ENCODE measurements at regions not wholly inside any gene's neighbourhood (a gene's known extent, or its start where the extent isn't known, plus 50 kb on each side); places are given as distances from the start of the nearest gene placed in this dataset.

GRCh38 chr10:33546031-33546430, 211.6 kb upstream of the NRP1 start:
- Histone ChIP-seq H3K27me3 (ENCODE audit: control insufficient read depth, insufficient read depth, low read length) (peaks cover 3% of the 10 kb centered on the region), H3K4me1 (ENCODE audit: control insufficient read depth, insufficient read depth, low read length) (no peaks in the 10 kb centered on the region), H3K36me3 (ENCODE audit: control insufficient read depth, insufficient read depth, low read length) (no peaks in the 10 kb centered on the region), H3K9ac (ENCODE audit: low read length) (no peak overlapping the region), H3K4me3 (ENCODE audit: low read length) (no peak overlapping the region), H3K9me3 (ENCODE audit: control insufficient read depth, low read length) (no peaks in the 10 kb centered on the region)

- H3K36me3 ChIP-seq (ENCODE audit: control insufficient read depth, insufficient read depth, low read length): no peaks in the 10 kb centered on the region
- no peaks in the 10 kb centered on the region for H3K9me3 ChIP-seq (ENCODE audit: control insufficient read depth, low read length)
- H3K9ac ChIP-seq (ENCODE audit: low read length): no peak overlapping the region
- no peaks in the 10 kb centered on the region for H3K4me1 ChIP-seq (ENCODE audit: control insufficient read depth, insufficient read depth, low read length)
- peaks cover 3% of the 10 kb centered on the region for H3K27me3 ChIP-seq (ENCODE audit: control insufficient read depth, insufficient read depth, low read length)
- H3K4me3 ChIP-seq (ENCODE audit: low read length): no peak overlapping the region
These were observed 208.5 kb upstream of the NRP1 start for GRCh38 chr10:33542752-33543505.

- no peaks in the 10 kb centered on the region for H3K36me3 ChIP-seq (ENCODE audit: control insufficient read depth, insufficient read depth, low read length)
- no peaks in the 10 kb centered on the region for H3K9me3 ChIP-seq (ENCODE audit: control insufficient read depth, low read length)
- H3K9ac ChIP-seq (ENCODE audit: low read length): no peak overlapping the region
- no peaks in the 10 kb centered on the region for H3K4me1 ChIP-seq (ENCODE audit: control insufficient read depth, insufficient read depth, low read length)
- H3K27me3 ChIP-seq (ENCODE audit: control insufficient read depth, insufficient read depth, low read length): peaks cover 3% of the 10 kb centered on the region
- no peak overlapping the region for H3K4me3 ChIP-seq (ENCODE audit: low read length)
These were observed 204.6 kb upstream of the NRP1 start for GRCh38 chr10:33539116-33539515.

DNA sequence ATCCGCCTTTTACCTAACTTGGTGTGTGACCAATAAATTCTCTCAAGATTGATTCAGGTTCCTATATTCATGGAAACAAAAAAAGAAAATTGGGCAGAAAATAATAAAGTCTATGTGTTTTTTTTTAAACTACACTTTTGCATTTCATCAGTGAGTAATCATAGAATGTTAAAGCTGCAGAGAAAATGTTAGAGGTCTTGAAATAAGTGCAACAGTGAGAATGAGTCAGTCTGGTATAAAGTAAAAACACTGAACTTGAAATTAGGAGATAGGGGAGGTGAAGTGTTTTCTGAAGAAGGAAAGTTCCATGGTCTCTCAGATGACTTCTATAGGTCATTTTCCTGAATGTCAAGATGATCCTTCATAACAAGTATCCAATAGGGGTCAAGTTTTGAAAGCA, 202.6 kb upstream of the NRP1 start:
- Histone ChIP-seq H3K4me3 (ENCODE audit: low read length) (no peak overlapping the region), H3K9me3 (ENCODE audit: control insufficient read depth, low read length) (no peaks in the 10 kb centered on the region), H3K36me3 (ENCODE audit: control insufficient read depth, insufficient read depth, low read length) (no peaks in the 10 kb centered on the region), H3K9ac (ENCODE audit: low read length) (no peak overlapping the region), H3K27me3 (ENCODE audit: control insufficient read depth, insufficient read depth, low read length) (peaks cover 3% of the 10 kb centered on the region), H3K4me1 (ENCODE audit: control insufficient read depth, insufficient read depth, low read length) (no peaks in the 10 kb centered on the region)

- Histone ChIP-seq H3K9me3 (ENCODE audit: control insufficient read depth, low read length) (no peaks in the 10 kb centered on the region), H3K9ac (ENCODE audit: low read length) (no peak overlapping the region), H3K27me3 (ENCODE audit: control insufficient read depth, insufficient read depth, low read length) (no peaks in the 10 kb centered on the region)
These were observed 202.0 kb upstream of the NRP1 start for GRCh38 chr10:33536508-33536907.

DNA sequence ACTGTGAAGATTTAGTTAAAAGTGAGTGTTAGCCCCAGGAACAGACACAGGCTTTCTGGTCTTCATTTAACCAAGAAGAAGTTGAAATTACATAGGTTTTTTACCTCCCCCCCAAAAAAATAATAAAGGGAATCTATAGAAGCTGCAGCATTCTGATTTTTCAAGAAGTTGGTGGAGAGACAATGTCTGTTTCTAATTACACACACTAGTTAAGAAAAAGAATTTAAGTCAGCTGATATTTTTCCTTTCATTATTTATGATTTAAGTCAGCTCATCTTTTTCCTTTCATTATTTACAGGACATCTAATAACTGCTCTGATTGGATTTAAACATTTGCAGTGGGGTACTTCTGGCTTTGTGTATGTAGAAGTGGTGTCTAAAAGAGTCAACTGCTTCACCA, 201.4 kb upstream of the NRP1 start:
- no peaks in the 10 kb centered on the region for H3K9me3 ChIP-seq (ENCODE audit: control insufficient read depth, low read length)
- H3K36me3 ChIP-seq (ENCODE audit: control insufficient read depth, insufficient read depth, low read length): no peaks in the 10 kb centered on the region
- H3K27me3 ChIP-seq (ENCODE audit: control insufficient read depth, insufficient read depth, low read length): no peaks in the 10 kb centered on the region
- no peak overlapping the region for H3K9ac ChIP-seq (ENCODE audit: low read length)
- H3K4me1 ChIP-seq (ENCODE audit: control insufficient read depth, insufficient read depth, low read length): no peaks in the 10 kb centered on the region
- H3K4me3 ChIP-seq (ENCODE audit: low read length): no peak overlapping the region

More at GRCh38 chr10:33536508-33536907, 202.0 kb upstream of the NRP1 start:
- Histone ChIP-seq H3K4me3 (ENCODE audit: low read length) (no peak overlapping the region), H3K4me1 (ENCODE audit: control insufficient read depth, insufficient read depth, low read length) (no peaks in the 10 kb centered on the region), H3K36me3 (ENCODE audit: control insufficient read depth, insufficient read depth, low read length) (no peaks in the 10 kb centered on the region)

- no peak overlapping the region for H3K4me3 ChIP-seq (ENCODE audit: low read length)
- no peaks in the 10 kb centered on the region for H3K27me3 ChIP-seq (ENCODE audit: control insufficient read depth, insufficient read depth, low read length)
- H3K36me3 ChIP-seq (ENCODE audit: control insufficient read depth, insufficient read depth, low read length): no peaks in the 10 kb centered on the region
- H3K4me1 ChIP-seq (ENCODE audit: control insufficient read depth, insufficient read depth, low read length): no peaks in the 10 kb centered on the region
- H3K9me3 ChIP-seq (ENCODE audit: control insufficient read depth, low read length): no peaks in the 10 kb centered on the region
- H3K9ac ChIP-seq (ENCODE audit: low read length): no peak overlapping the region
These were observed 199.9 kb upstream of the NRP1 start for GRCh38 chr10:33534416-33534815.

DNA sequence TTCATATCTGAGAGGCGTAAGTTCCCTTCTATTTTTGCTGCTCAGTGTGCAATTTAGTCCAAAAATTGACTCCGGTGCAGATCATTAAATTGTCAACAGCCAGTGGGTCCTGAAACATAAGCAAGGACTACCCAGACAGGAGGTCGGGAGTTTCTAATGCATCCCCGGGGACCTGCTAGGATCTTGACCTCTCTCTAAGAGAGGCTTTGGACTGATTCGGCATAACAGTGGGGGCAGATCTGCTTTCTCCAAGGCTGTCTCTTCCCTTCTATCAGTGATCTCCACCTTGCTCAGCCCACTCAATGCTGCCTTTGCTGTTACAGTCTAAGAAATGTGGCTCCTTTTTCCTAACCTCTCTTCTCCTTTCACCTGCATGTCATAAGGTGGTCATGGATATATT, 199.1 kb upstream of the NRP1 start:
- H3K4me1 ChIP-seq (ENCODE audit: control insufficient read depth, insufficient read depth, low read length): no peaks in the 10 kb centered on the region
- no peaks in the 10 kb centered on the region for H3K36me3 ChIP-seq (ENCODE audit: control insufficient read depth, insufficient read depth, low read length)
- H3K9ac ChIP-seq (ENCODE audit: low read length): no peak overlapping the region
- H3K9me3 ChIP-seq (ENCODE audit: control insufficient read depth, low read length): no peaks in the 10 kb centered on the region
- H3K4me3 ChIP-seq (ENCODE audit: low read length): no peak overlapping the region
- no peaks in the 10 kb centered on the region for H3K27me3 ChIP-seq (ENCODE audit: control insufficient read depth, insufficient read depth, low read length)

GRCh38 chr10:33532901-33533300, 198.4 kb upstream of the NRP1 start:
- Histone ChIP-seq H3K4me1 (ENCODE audit: control insufficient read depth, insufficient read depth, low read length) (no peaks in the 10 kb centered on the region), H3K9ac (ENCODE audit: low read length) (no peak overlapping the region), H3K36me3 (ENCODE audit: control insufficient read depth, insufficient read depth, low read length) (no peaks in the 10 kb centered on the region), H3K4me3 (ENCODE audit: low read length) (no peak overlapping the region), H3K9me3 (ENCODE audit: control insufficient read depth, low read length) (no peaks in the 10 kb centered on the region), H3K27me3 (ENCODE audit: control insufficient read depth, insufficient read depth, low read length) (no peaks in the 10 kb centered on the region)

GRCh38 chr10:33529234-33529633, 194.8 kb upstream of the NRP1 start:
- H3K4me1 ChIP-seq (ENCODE audit: control insufficient read depth, insufficient read depth, low read length): no peaks in the 10 kb centered on the region
- no peaks in the 10 kb centered on the region for H3K36me3 ChIP-seq (ENCODE audit: control insufficient read depth, insufficient read depth, low read length)
- no peak overlapping the region for H3K4me3 ChIP-seq (ENCODE audit: low read length)
- H3K27me3 ChIP-seq (ENCODE audit: control insufficient read depth, insufficient read depth, low read length): no peaks in the 10 kb centered on the region
- H3K9me3 ChIP-seq (ENCODE audit: control insufficient read depth, low read length): no peaks in the 10 kb centered on the region
- no peak overlapping the region for H3K9ac ChIP-seq (ENCODE audit: low read length)

DNA sequence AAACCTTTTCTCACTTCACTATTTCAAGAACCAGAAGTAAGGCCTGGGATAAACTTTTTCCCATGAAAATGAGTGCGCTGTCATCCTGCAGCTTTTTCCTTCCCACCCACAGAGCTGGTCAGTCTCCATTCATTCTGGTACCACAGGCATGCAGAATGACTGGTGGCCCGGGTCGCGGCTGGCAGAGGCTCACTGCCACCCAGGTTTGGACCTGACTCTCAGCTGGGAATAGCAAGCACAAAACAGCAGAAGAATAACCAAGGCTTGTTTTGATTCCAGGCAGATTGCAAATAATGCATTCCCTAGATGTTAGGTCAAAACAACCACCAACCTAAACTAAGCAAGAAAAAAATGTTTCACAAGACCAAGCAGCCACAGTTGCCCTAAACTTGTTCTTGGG, 190.5 kb upstream of the NRP1 start:
- H3K9me3 ChIP-seq (ENCODE audit: control insufficient read depth, low read length): no peaks in the 10 kb centered on the region
- H3K27me3 ChIP-seq (ENCODE audit: control insufficient read depth, insufficient read depth, low read length): peaks cover 3% of the 10 kb centered on the region
- H3K9ac ChIP-seq (ENCODE audit: low read length): no peak overlapping the region
- no peak overlapping the region for H3K4me3 ChIP-seq (ENCODE audit: low read length)
- no peaks in the 10 kb centered on the region for H3K4me1 ChIP-seq (ENCODE audit: control insufficient read depth, insufficient read depth, low read length)
- no peaks in the 10 kb centered on the region for H3K36me3 ChIP-seq (ENCODE audit: control insufficient read depth, insufficient read depth, low read length)

DNA sequence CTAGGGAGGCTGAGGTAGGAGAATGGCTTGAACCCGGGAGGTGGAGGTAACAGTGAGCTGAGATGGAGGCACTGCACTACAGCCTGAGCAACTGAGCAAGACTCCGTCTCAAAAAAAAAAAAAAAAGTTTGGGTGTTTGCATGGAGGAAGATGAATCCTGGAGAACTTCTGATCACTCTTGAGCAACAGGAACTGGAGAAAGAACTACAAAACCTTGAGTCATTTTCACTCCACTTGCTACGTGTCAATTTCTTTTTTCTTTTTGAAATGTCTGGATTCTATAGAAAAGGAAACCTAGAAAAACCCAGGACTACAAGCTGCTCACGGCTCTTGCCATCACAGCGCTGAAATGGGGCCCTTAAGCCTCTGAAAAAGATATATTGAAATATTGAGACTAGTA, 189.6 kb upstream of the NRP1 start:
- no peaks in the 10 kb centered on the region for H3K9me3 ChIP-seq (ENCODE audit: control insufficient read depth, low read length)
- no peak overlapping the region for H3K9ac ChIP-seq (ENCODE audit: low read length)
- H3K4me3 ChIP-seq (ENCODE audit: low read length): no peak overlapping the region
- no peaks in the 10 kb centered on the region for H3K36me3 ChIP-seq (ENCODE audit: control insufficient read depth, insufficient read depth, low read length)
- H3K4me1 ChIP-seq (ENCODE audit: control insufficient read depth, insufficient read depth, low read length): no peaks in the 10 kb centered on the region
- peaks cover 4% of the 10 kb centered on the region for H3K27me3 ChIP-seq (ENCODE audit: control insufficient read depth, insufficient read depth, low read length)

Data from mucosa of stomach (tissue), 1 donor.